Mesenchymal stem cell (in vitro differentiated cells and primary cell): ENCODE measurements at regions not wholly inside any gene's neighbourhood (a gene's known extent, or its start where the extent isn't known, plus 50 kb on each side); places are given as distances from the start of the nearest gene placed in this dataset.

Source experiments
- DNase-seq: peaks from one replicate; pipeline ENCODE4 v3.0.0-alpha.2; 2013
- H2AFZ ChIP-seq: one replicate; pipeline ENCODE4 v1.6.1; 2013; ENCODE audit warnings: low read depth, mild to moderate bottlenecking, control low read depth, inconsistent platforms, low read length, moderate library complexity
- H2AK5ac ChIP-seq: 2 replicates; pipeline ENCODE4 v1.6.1; 2013; ENCODE audit warnings: low read length, moderate library complexity, mild to moderate bottlenecking, inconsistent platforms; ENCODE audit not compliant: severe bottlenecking
- H2BK120ac ChIP-seq: one replicate; pipeline ENCODE4 v1.6.1; 2013; ENCODE audit warnings: low read depth, mild to moderate bottlenecking, inconsistent platforms, low read length, moderate library complexity
- H2BK12ac ChIP-seq, 2 experiments: one replicate each; pipeline ENCODE4 v1.6.1; 2013; ENCODE audit warnings: inconsistent platforms in 2 of 2, low read length in 2 of 2, mild to moderate bottlenecking in 2 of 2, moderate library complexity in 2 of 2, control low read depth in 1 of 2
- H2BK15ac ChIP-seq: one replicate; pipeline ENCODE4 v1.6.1; 2013; ENCODE audit warnings: mild to moderate bottlenecking, low read depth, inconsistent platforms; ENCODE audit not compliant: poor library complexity, severe bottlenecking
- H2BK5ac ChIP-seq: 2 replicates; pipeline ENCODE4 v1.6.1; 2013; ENCODE audit warnings: low read depth, mild to moderate bottlenecking, low read length, control low read depth, inconsistent platforms; ENCODE audit not compliant: poor library complexity, severe bottlenecking
- H3K14ac ChIP-seq, 2 experiments: one replicate each; pipeline ENCODE4 v1.6.1; 2013; ENCODE audit warnings: inconsistent platforms in 2 of 2, low read length in 2 of 2, control low read depth in 1 of 2, mild to moderate bottlenecking in 1 of 2, moderate library complexity in 1 of 2
- H3K18ac ChIP-seq, 2 experiments: one replicate each; pipeline ENCODE4 v1.6.1; 2013; ENCODE audit warnings: inconsistent platforms in 2 of 2, low read length in 2 of 2, control low read depth in 1 of 2, low read depth in 1 of 2, mild to moderate bottlenecking in 1 of 2
- H3K23ac ChIP-seq, 2 experiments: one replicate each; pipeline ENCODE4 v1.6.1; 2013; ENCODE audit warnings: inconsistent platforms in 2 of 2, low read length in 2 of 2, mild to moderate bottlenecking in 2 of 2, moderate library complexity in 2 of 2, control low read depth in 1 of 2
- H3K27ac ChIP-seq: 2 replicates; pipeline ENCODE4 v1.5.1; 2013; ENCODE audit warnings: mild to moderate bottlenecking, moderate library complexity, low read length, control low read depth, inconsistent platforms; ENCODE audit not compliant: poor library complexity, severe bottlenecking
- H3K27me3 ChIP-seq, 2 experiments: 2 replicates each; pipeline versions ENCODE4 v1.6.1 to v1.7.0; 2013; ENCODE audit warnings: low read length in 2 of 2, mild to moderate bottlenecking in 2 of 2, moderate library complexity in 2 of 2, control low read depth in 1 of 2, inconsistent platforms in 1 of 2; ENCODE audit not compliant: control insufficient read depth in 1 of 2, insufficient read depth in 1 of 2
- H3K36me3 ChIP-seq, 2 experiments: 2 replicates each; pipeline versions ENCODE4 v1.6.1 to v1.7.0; 2013; ENCODE audit warnings: low read length in 2 of 2, control low read depth in 1 of 2, inconsistent platforms in 1 of 2, low read depth in 1 of 2, mild to moderate bottlenecking in 1 of 2; ENCODE audit not compliant: insufficient read depth in 2 of 2, control insufficient read depth in 1 of 2
- H3K4ac ChIP-seq, 2 experiments: one replicate each; pipeline ENCODE4 v1.6.1; 2013; ENCODE audit warnings: inconsistent platforms in 2 of 2, low read length in 2 of 2, mild to moderate bottlenecking in 2 of 2, moderate library complexity in 2 of 2, control low read depth in 1 of 2, low read depth in 1 of 2
- H3K4me1 ChIP-seq: 2 replicates; pipeline ENCODE4 v1.6.1; 2013; ENCODE audit warnings: low read depth, low read length, control low read depth; ENCODE audit not compliant: control insufficient read depth, insufficient read depth
- H3K4me2 ChIP-seq: 2 replicates; pipeline ENCODE4 v1.6.1; 2013; ENCODE audit warnings: low read length, mild to moderate bottlenecking, inconsistent platforms; ENCODE audit not compliant: poor library complexity, severe bottlenecking
- H3K4me3 ChIP-seq, 2 experiments: 2 replicates each; pipeline versions ENCODE4 v1.5.1 to v1.7.0; 2013; ENCODE audit warnings: low read length in 2 of 2, mild to moderate bottlenecking in 2 of 2, control low read depth in 1 of 2, low read depth in 1 of 2; ENCODE audit not compliant: insufficient read depth in 1 of 2
- H3K79me1 ChIP-seq: replicated peaks from 2 replicates; pipeline ENCODE4 v1.6.1; 2013; ENCODE audit warnings: mild to moderate bottlenecking, control low read depth, low read length, inconsistent platforms; ENCODE audit not compliant: poor library complexity, severe bottlenecking
- H3K9ac ChIP-seq: 2 replicates; pipeline ENCODE4 v1.7.0; 2013; ENCODE audit warnings: mild to moderate bottlenecking, low read length, moderate library complexity
- H3K9me3 ChIP-seq: 2 replicates; pipeline ENCODE4 v1.7.0; 2013; ENCODE audit warnings: mild to moderate bottlenecking, low read length; ENCODE audit not compliant: control insufficient read depth
- H4K8ac ChIP-seq: one replicate; pipeline ENCODE4 v1.6.1; 2013; ENCODE audit warnings: inconsistent platforms, mild to moderate bottlenecking, low read length, moderate library complexity
- H4K91ac ChIP-seq: one replicate; pipeline ENCODE4 v1.6.1; 2013; ENCODE audit warnings: mild to moderate bottlenecking, low read length, inconsistent platforms
- WGBS: methylation state at CpG from one replicate; pipeline ENCODE4 v1.1.7; 2013; ENCODE audit warnings: mixed read lengths; 5-methylcytosine and 5-hydroxymethylcytosine counted together

GRCh38 chrX:46250151-46250550, 295.1 kb downstream of the ZNF674 start:
- Histone ChIP-seq H4K91ac (no peak overlapping the region), H2AK5ac (no peak overlapping the region), H3K36me3 (no peaks in the 10 kb centered on the region), H3K9me3 (no peaks in the 10 kb centered on the region), H3K23ac (no peak overlapping the region), H3K4ac (no peak overlapping the region), H3K4me1 (no peaks in the 10 kb centered on the region), H3K4me3 (no peak overlapping the region), H2BK120ac (no peak overlapping the region), H3K79me1 (no peaks in the 10 kb centered on the region), H3K9ac (no peak overlapping the region), H2AFZ (no peak overlapping the region), H2BK15ac (no peak overlapping the region), H2BK5ac (no peak overlapping the region), H4K8ac (no peak overlapping the region), H3K14ac (no peak overlapping the region), H3K4me2 (no peak overlapping the region), H2BK12ac (no peak overlapping the region), H3K18ac (no peak overlapping the region), H3K27me3 (peaks cover 0 to 42% of the 10 kb centered on the region in 2 experiments), H3K27ac (no peak overlapping the region)
- no CpG with 5 or more reads among the region's 2 CpGs for WGBS
- DNase-seq: no peak

- no peak overlapping the region for H4K8ac ChIP-seq
- no peak overlapping the region for H2BK12ac ChIP-seq
- H3K23ac ChIP-seq: no peak overlapping the region
- H3K4ac ChIP-seq: no peak overlapping the region
- no peaks in the 10 kb centered on the region for H3K36me3 ChIP-seq
- H3K4me2 ChIP-seq: no peak overlapping the region
- H2BK120ac ChIP-seq: no peak overlapping the region
- H3K14ac ChIP-seq: no peak overlapping the region
- no peak overlapping the region for H3K18ac ChIP-seq
- H3K9ac ChIP-seq: no peak overlapping the region
- peaks cover 0 to 38% of the 10 kb centered on the region in 2 experiments for H3K27me3 ChIP-seq
- H3K4me1 ChIP-seq: no peaks in the 10 kb centered on the region
- H3K79me1 ChIP-seq: no peaks in the 10 kb centered on the region
- no peak overlapping the region for H2AFZ ChIP-seq
- no peak overlapping the region for H3K27ac ChIP-seq
- H2BK5ac ChIP-seq: no peak overlapping the region
- no peaks in the 10 kb centered on the region for H3K9me3 ChIP-seq
- no peak overlapping the region for H2AK5ac ChIP-seq
- H3K4me3 ChIP-seq: no peak overlapping the region
- H2BK15ac ChIP-seq: no peak overlapping the region
- DNase-seq: no peak
- H4K91ac ChIP-seq: no peak overlapping the region
- 89% methylated on average over 3 of the region's 4 CpGs for WGBS
Observed at GRCh38 chrX:46247456-46247855, 297.8 kb downstream of the ZNF674 start.

- Histone ChIP-seq H3K79me1 (no peaks in the 10 kb centered on the region), H4K91ac (no peak overlapping the region), H4K8ac (no peak overlapping the region), H2AK5ac (no peak overlapping the region), H3K9me3 (no peaks in the 10 kb centered on the region), H2AFZ (no peak overlapping the region), H3K18ac (no peak overlapping the region), H3K14ac (no peak overlapping the region), H3K4ac (no peak overlapping the region), H3K23ac (no peak overlapping the region), H3K4me3 (no peak overlapping the region), H3K27me3 (peaks cover 0 to 28% of the 10 kb centered on the region in 2 experiments), H2BK120ac (no peak overlapping the region), H2BK5ac (no peak overlapping the region), H3K27ac (no peak overlapping the region), H3K4me2 (no peak overlapping the region), H3K4me1 (no peaks in the 10 kb centered on the region), H2BK12ac (no peak overlapping the region), H3K9ac (no peak overlapping the region), H3K36me3 (no peaks in the 10 kb centered on the region), H2BK15ac (no peak overlapping the region)
- DNase-seq: no peak
- WGBS: no CpG with 5 or more reads among the region's 4 CpGs
Observed at GRCh38 chrX:46244451-46244850, 300.8 kb downstream of the ZNF674 start.

- Histone ChIP-seq H3K36me3 (no peaks in the 10 kb centered on the region), H3K4me3 (no peak overlapping the region), H3K14ac (no peak overlapping the region), H3K27ac (no peak overlapping the region), H2BK15ac (no peak overlapping the region), H3K23ac (no peak overlapping the region), H3K9ac (no peak overlapping the region), H2BK12ac (no peak overlapping the region), H4K91ac (no peak overlapping the region), H3K4me2 (no peak overlapping the region), H3K4ac (no peak overlapping the region), H4K8ac (no peak overlapping the region), H2BK120ac (no peak overlapping the region), H3K9me3 (no peaks in the 10 kb centered on the region), H3K79me1 (no peaks in the 10 kb centered on the region), H3K27me3 (peaks cover 0 to 7% of the 10 kb centered on the region in 2 experiments), H2AFZ (no peak overlapping the region), H2BK5ac (no peak overlapping the region), H3K18ac (no peak overlapping the region), H2AK5ac (no peak overlapping the region), H3K4me1 (no peaks in the 10 kb centered on the region)
- WGBS: no CpG with 5 or more reads among the region's 2 CpGs
- DNase-seq: no peak
Observed at GRCh38 chrX:46236411-46236810, 308.8 kb downstream of the ZNF674 start.
